ENCODE measurements at regions not wholly inside any gene's neighbourhood (a gene's known extent, or its start where the extent isn't known, plus 50 kb on each side); places are given as distances from the start of the nearest gene placed in this dataset.

- H3K36me3 ChIP-seq (replicated peaks; ENCODE audit: insufficient read depth, low read length) = no peaks in the 10 kb centered on the region
- no peak overlapping the region for H3K4me3 ChIP-seq (ENCODE audit: low read length)
- DNase-seq = no peak
- no peak overlapping the region for H2AFZ ChIP-seq (ENCODE audit: low read length)
- no peaks in the 10 kb centered on the region for H3K4me1 ChIP-seq (ENCODE audit: low read length)
- no peak overlapping the region for H3K9ac ChIP-seq (ENCODE audit: low read length)
- no peaks in the 10 kb centered on the region for H3K9me2 ChIP-seq (replicated peaks; ENCODE audit: insufficient read depth, low read length)
- no peaks in the 10 kb centered on the region for H3K27me3 ChIP-seq (replicated peaks; ENCODE audit: insufficient read depth, low read length)
- no peaks in the 10 kb centered on the region for H3K9me3 ChIP-seq (replicated peaks; ENCODE audit: insufficient read depth, low read length)
- no peaks in the 10 kb centered on the region for H3F3A ChIP-seq (ENCODE audit: insufficient read depth, low read length)
- no peak overlapping the region for H3K27ac ChIP-seq (ENCODE audit: low read length)
- TF ChIP-seq CTCF (IDR thresholded peaks at IDR 0.05; ENCODE audit: low read length) = no peak
- no peak for TF ChIP-seq EZH2phosphoT487 (IDR thresholded peaks at IDR 0.05; ENCODE audit: low read length)
- no peak for TF ChIP-seq EZH2 (optimal IDR thresholded peaks at IDR 0.05; ENCODE audit: low read depth, low read length)
- H3K79me2 ChIP-seq (ENCODE audit: low read length) = no peaks in the 10 kb centered on the region
- no peaks in the 10 kb centered on the region for H4K20me1 ChIP-seq (ENCODE audit: insufficient read depth, low read length)
- H3K4me2 ChIP-seq (ENCODE audit: low read depth, low read length) = no peak overlapping the region
Observed at GRCh38 chr18:69326094-69326493, 74.6 kb upstream of the DOK6 start.

GRCh38 chr18:69328086-69328485, 72.6 kb upstream of the DOK6 start:
- Histone ChIP-seq H3K9me3 (replicated peaks; ENCODE audit: insufficient read depth, low read length) (no peaks in the 10 kb centered on the region), H2AFZ (ENCODE audit: low read length) (no peak overlapping the region), H3K4me2 (ENCODE audit: low read depth, low read length) (no peak overlapping the region), H3K4me1 (ENCODE audit: low read length) (no peaks in the 10 kb centered on the region), H3K4me3 (ENCODE audit: low read length) (no peak overlapping the region), H3K9me2 (replicated peaks; ENCODE audit: insufficient read depth, low read length) (no peaks in the 10 kb centered on the region), H3F3A (ENCODE audit: insufficient read depth, low read length) (no peaks in the 10 kb centered on the region), H3K27ac (ENCODE audit: low read length) (no peak overlapping the region), H4K20me1 (ENCODE audit: insufficient read depth, low read length) (no peaks in the 10 kb centered on the region), H3K27me3 (replicated peaks; ENCODE audit: insufficient read depth, low read length) (no peaks in the 10 kb centered on the region), H3K79me2 (ENCODE audit: low read length) (no peaks in the 10 kb centered on the region), H3K9ac (ENCODE audit: low read length) (no peak overlapping the region), H3K36me3 (replicated peaks; ENCODE audit: insufficient read depth, low read length) (no peaks in the 10 kb centered on the region)
- TF ChIP-seq EZH2phosphoT487 (IDR thresholded peaks at IDR 0.05; ENCODE audit: low read length) = no peak
- TF ChIP-seq CTCF (IDR thresholded peaks at IDR 0.05; ENCODE audit: low read length) = no peak
- TF ChIP-seq EZH2 (optimal IDR thresholded peaks at IDR 0.05; ENCODE audit: low read depth, low read length) = no peak
- no peak for DNase-seq

- H4K20me1 ChIP-seq (ENCODE audit: insufficient read depth, low read length) = no peaks in the 10 kb centered on the region
- no peaks in the 10 kb centered on the region for H3K27me3 ChIP-seq (replicated peaks; ENCODE audit: insufficient read depth, low read length)
- H3K4me3 ChIP-seq (ENCODE audit: low read length) = no peak overlapping the region
- H2AFZ ChIP-seq (ENCODE audit: low read length) = no peak overlapping the region
- DNase-seq = no peak
- no peak overlapping the region for H3K9ac ChIP-seq (ENCODE audit: low read length)
- H3K27ac ChIP-seq (ENCODE audit: low read length) = no peak overlapping the region
- H3K9me3 ChIP-seq (replicated peaks; ENCODE audit: insufficient read depth, low read length) = no peaks in the 10 kb centered on the region
- no peaks in the 10 kb centered on the region for H3K9me2 ChIP-seq (replicated peaks; ENCODE audit: insufficient read depth, low read length)
- no peaks in the 10 kb centered on the region for H3K4me1 ChIP-seq (ENCODE audit: low read length)
- no peak for TF ChIP-seq EZH2phosphoT487 (IDR thresholded peaks at IDR 0.05; ENCODE audit: low read length)
- no peak for TF ChIP-seq CTCF (IDR thresholded peaks at IDR 0.05; ENCODE audit: low read length)
- TF ChIP-seq EZH2 (optimal IDR thresholded peaks at IDR 0.05; ENCODE audit: low read depth, low read length) = no peak
- H3K36me3 ChIP-seq (replicated peaks; ENCODE audit: insufficient read depth, low read length) = no peaks in the 10 kb centered on the region
- H3K4me2 ChIP-seq (ENCODE audit: low read depth, low read length) = no peak overlapping the region
- no peaks in the 10 kb centered on the region for H3F3A ChIP-seq (ENCODE audit: insufficient read depth, low read length)
- no peaks in the 10 kb centered on the region for H3K79me2 ChIP-seq (ENCODE audit: low read length)
Observed at GRCh38 chr18:69330385-69331005, 70.2 kb upstream of the DOK6 start.
